ENCODE measurements at regions not wholly inside any gene's neighbourhood (a gene's known extent, or its start where the extent isn't known, plus 50 kb on each side); places are given as distances from the start of the nearest gene placed in this dataset.
"Not testable (repeated sequence)": the region's sequence is repeated elsewhere in the genome, so short reads cannot be mapped to it uniquely, and the experiment has no call there.

GRCh38 chr14:28613532-28613931 lies 153.1 kb upstream of the FOXG1 start:
- no peak for FAIRE-seq
- H3K36me3 ChIP-seq (ENCODE audit: control insufficient read depth, insufficient read depth, low read length) = no peaks in the 10 kb centered on the region
- H3K4me3 ChIP-seq (ENCODE audit: low read depth, low read length) = no peak overlapping the region
- no peak for DNase-seq (ENCODE audit: low read depth)
- TF ChIP-seq CTCF (IDR thresholded peaks at IDR 0.05; ENCODE audit: insufficient read depth, low read length, severe bottlenecking) = no peak
- H3K27me3 ChIP-seq (ENCODE audit: control insufficient read depth, insufficient read depth, low read length) = no peaks in the 10 kb centered on the region

GRCh38 chr14:28626780-28627179 lies 139.8 kb upstream of the FOXG1 start:
- TF ChIP-seq CTCF (IDR thresholded peaks at IDR 0.05; ENCODE audit: insufficient read depth, low read length, severe bottlenecking) = no peak
- no peaks in the 10 kb centered on the region for H3K27me3 ChIP-seq (ENCODE audit: control insufficient read depth, insufficient read depth, low read length)
- FAIRE-seq (no peak), DNase-seq (ENCODE audit: low read depth) (no peak)
- H3K36me3 ChIP-seq (ENCODE audit: control insufficient read depth, insufficient read depth, low read length) = no peaks in the 10 kb centered on the region
- no peak overlapping the region for H3K4me3 ChIP-seq (ENCODE audit: low read depth, low read length)

GRCh38 chr14:28629328-28630004 lies 137.1 kb upstream of the FOXG1 start:
- no peaks in the 10 kb centered on the region for H3K36me3 ChIP-seq (ENCODE audit: control insufficient read depth, insufficient read depth, low read length)
- no peak for TF ChIP-seq CTCF (IDR thresholded peaks at IDR 0.05; ENCODE audit: insufficient read depth, low read length, severe bottlenecking)
- no peak for FAIRE-seq
- H3K27me3 ChIP-seq (ENCODE audit: control insufficient read depth, insufficient read depth, low read length) = no peaks in the 10 kb centered on the region
- no peak overlapping the region for H3K4me3 ChIP-seq (ENCODE audit: low read depth, low read length)
- peak; percentile 77 for DNase-seq (ENCODE audit: low read depth)

- no peak overlapping the region for H3K4me3 ChIP-seq (ENCODE audit: low read depth, low read length)
- H3K36me3 ChIP-seq (ENCODE audit: control insufficient read depth, insufficient read depth, low read length) = no peaks in the 10 kb centered on the region
- FAIRE-seq = no peak
- DNase-seq (ENCODE audit: low read depth) = no peak
- no peaks in the 10 kb centered on the region for H3K27me3 ChIP-seq (ENCODE audit: control insufficient read depth, insufficient read depth, low read length)
- no peak for TF ChIP-seq CTCF (IDR thresholded peaks at IDR 0.05; ENCODE audit: insufficient read depth, low read length, severe bottlenecking)
These were observed 136.5 kb upstream of the FOXG1 start for GRCh38 chr14:28630100-28630499.

GRCh38 chr14:28635387-28635786 lies 131.2 kb upstream of the FOXG1 start:
- peak; percentile 37 for DNase-seq (ENCODE audit: low read depth)
- peak; percentile 16 for TF ChIP-seq CTCF (IDR thresholded peaks at IDR 0.05; ENCODE audit: insufficient read depth, low read length, severe bottlenecking)
- FAIRE-seq = no peak

GRCh38 chr14:28635816-28636215 lies 130.8 kb upstream of the FOXG1 start:
- not testable (repeated sequence) for H3K27me3 ChIP-seq (ENCODE audit: control insufficient read depth, insufficient read depth, low read length); FAIRE-seq; H3K36me3 ChIP-seq (ENCODE audit: control insufficient read depth, insufficient read depth, low read length); H3K4me3 ChIP-seq (ENCODE audit: low read depth, low read length); DNase-seq (ENCODE audit: low read depth)

More at GRCh38 chr14:28635387-28635786, 131.2 kb upstream of the FOXG1 start:
- no peaks in the 10 kb centered on the region for H3K27me3 ChIP-seq (ENCODE audit: control insufficient read depth, insufficient read depth, low read length)
- no peaks in the 10 kb centered on the region for H3K36me3 ChIP-seq (ENCODE audit: control insufficient read depth, insufficient read depth, low read length)
- H3K4me3 ChIP-seq (ENCODE audit: low read depth, low read length) = no peak overlapping the region

- not testable (repeated sequence) for DNase-seq (ENCODE audit: low read depth); H3K27me3 ChIP-seq (ENCODE audit: control insufficient read depth, insufficient read depth, low read length); FAIRE-seq; H3K4me3 ChIP-seq (ENCODE audit: low read depth, low read length); H3K36me3 ChIP-seq (ENCODE audit: control insufficient read depth, insufficient read depth, low read length)
These were observed 125.4 kb upstream of the FOXG1 start for GRCh38 chr14:28641189-28641588.

All from bronchial epithelial cell (primary cell).